DMS79 treated with DMSO at 0.1 percent for 48 hours (cell line): ENCODE measurements at regions not wholly inside any gene's neighbourhood (a gene's known extent, or its start where the extent isn't known, plus 50 kb on each side); places are given as distances from the start of the nearest gene placed in this dataset.
A peak's percentile ranks its signal among the peaks of the same experiment; 100 is the strongest.

ENCODE experiments used
- DNase-seq: peaks from one replicate; lab custom pipeline; 2025; lab: John Stamatoyannopoulos, UW

DNA sequence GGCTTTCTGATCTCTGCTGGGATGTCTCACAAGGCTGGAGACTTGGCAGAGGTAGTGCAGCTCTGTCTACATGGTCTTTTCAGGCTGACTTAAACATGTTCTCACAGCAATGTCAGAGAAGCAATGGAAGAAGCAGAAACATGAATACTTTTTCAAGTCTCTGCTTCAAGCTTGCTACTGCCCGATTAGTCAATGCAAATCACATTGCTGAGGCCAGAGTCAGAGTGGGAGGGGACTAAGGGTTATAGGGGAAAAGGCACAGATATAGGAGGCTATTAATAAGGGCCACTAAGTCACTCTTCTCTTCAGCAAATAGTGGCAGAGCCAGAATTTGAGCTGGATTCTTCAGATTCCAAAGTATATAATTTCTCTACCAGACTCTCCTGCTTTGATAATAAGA lies 390.5 kb downstream of the TMEM135 start:
- DNase-seq: no peak

DNA sequence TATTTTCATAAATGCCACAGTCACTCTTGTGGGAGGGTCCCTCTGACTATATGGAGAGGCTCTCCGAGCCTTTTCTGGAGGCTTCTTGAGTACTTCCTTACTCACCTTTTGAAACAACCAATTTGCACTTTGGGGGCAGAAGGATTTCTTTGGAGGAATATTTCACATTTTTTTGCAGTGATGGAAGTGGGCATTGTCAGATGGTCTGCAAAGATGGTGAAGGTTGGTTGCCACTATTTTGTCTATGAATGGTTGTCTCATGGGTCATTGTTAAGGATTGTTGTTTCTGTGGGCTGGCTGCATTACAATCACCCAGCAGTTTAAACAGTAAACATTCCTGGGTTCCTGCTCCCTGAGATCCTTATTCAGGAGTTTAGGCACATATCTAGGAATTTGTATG lies 388.2 kb downstream of the TMEM135 start:
- no peak for DNase-seq

DNA sequence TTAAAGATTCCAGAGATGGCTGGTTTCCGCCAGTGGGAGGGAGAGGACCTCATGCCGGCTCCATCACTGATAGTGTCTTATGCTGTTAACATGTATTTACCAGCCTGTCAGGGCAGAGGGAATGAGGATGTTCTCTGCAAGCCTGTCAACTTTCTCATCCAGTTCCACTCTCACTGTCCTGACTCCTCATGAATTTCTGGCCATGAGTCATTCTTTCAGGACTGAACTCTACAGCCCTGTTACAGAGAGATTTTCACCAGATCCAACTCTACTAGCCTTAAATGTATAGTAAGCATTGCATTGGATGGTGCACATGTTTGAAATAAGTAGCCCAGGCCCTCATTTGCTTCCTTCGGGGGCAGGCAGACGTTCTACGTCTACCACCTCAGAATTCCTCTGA lies 387.7 kb downstream of the TMEM135 start:
- no peak for DNase-seq

DNA sequence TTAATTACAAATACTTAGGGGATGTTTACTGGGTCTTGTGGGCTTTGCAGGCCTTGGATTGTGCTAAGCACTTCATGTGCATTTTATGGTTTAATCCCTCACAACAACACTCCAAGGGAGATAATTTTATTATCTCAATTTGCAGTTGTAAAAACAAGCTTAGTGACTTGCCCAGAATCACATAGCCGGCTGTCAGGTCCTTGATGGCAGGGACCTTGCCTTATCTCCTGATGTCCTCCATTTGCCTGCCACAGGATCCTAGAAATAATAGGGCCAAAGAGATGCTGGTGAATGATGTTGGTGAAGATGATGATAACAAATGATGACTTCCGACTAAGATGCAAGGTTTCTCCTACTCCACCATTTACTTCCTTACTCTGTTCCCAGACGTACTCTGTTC lies 385.4 kb downstream of the TMEM135 start:
- no peak for DNase-seq

DNA sequence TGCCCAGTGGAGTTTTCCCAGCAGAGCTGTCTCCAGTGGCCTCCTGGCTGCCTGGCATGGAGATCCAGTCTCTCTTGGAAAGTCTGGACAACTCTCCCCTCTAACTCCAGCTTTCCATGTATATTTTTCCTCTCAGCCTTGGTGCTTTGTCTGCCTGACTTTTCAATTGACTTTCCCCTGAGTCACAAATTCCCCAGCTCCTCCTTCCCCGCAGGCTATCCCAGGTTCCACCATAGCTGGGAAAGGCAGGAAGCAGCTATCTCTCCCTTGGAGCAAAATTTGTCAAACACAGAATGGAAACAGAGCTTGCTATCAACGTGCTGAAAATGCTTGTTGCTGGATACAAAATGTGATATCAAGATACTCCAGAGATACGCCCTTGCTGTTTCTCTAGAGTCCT lies 384.8 kb downstream of the TMEM135 start:
- DNase-seq: no peak

DNA sequence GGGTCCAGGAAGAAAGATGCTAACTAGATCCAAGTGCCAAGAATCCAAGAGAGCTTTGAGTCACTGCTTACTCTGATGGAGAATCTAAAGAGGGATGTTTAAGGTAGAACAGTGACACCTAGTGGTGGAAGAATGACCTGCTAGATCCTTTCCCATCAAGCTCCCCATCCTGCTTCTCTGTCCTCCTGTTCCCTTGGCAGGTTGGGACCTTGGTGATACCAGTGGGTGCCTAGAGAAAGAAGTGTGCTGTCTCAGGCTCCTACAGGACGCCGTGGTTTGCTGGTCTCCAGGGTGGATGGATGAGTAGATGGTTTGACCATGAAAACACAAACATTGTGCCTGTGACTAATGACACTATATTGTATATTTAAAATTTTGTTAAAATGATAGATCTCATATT lies 383.7 kb downstream of the TMEM135 start:
- DNase-seq: peak; percentile 66

DNA sequence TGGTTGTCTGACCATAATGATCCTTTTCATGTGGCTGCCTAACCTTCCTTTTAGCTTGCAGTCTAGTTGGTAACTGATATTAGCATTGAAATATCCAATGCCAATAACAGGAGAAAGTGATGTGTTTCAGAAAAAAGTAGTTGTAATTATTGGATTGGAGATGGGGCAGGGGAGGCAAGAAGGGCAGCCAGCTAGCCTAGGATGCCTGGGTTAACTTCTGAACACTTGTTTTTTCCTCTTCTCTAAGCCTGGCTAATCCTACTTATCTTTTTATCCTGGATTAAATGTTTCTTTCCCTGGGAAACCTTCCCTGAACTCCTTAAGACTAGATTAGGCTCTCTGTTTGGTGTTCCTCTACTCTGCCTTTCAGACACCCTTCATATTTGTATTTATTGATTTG lies 380.2 kb downstream of the TMEM135 start:
- no peak for DNase-seq

DNA sequence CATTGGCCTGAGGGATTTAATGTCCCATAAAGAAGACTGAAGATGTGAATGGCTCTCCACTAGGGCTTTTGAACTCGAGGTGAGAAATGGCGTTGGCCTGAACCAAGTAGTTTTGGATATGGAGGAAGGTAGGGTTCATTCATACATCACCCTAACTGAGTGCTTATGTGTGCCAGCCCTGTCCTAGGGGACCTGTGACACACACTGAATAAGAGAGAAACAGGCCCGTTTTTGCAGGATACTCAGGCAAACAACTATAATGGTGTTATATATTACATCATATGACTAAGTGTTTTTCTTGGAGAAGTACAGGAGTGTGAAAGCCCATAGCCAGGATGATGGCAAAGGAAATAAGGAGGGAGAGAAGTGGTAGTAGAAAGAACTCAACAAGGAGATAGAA lies 368.1 kb downstream of the TMEM135 start:
- DNase-seq: no peak

DNA sequence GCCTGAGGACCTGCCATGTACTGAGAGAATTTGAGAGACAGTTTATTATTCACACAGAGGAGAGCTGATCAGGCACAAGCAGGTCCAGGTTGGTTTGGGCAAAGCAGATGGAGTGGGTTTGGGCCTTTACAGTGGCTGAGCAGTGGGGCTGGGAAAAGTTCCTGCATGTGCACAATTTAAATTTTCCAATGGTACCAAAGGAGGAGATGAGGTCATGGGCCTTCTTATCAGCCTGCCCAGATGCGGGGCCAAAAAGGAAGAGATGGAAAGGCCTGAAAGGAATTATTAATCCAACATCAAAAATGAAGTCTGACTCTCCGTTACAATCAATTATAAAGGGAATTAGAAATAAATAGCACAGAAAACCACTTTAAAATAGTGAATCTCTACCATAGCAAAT lies 367.6 kb downstream of the TMEM135 start:
- no peak for DNase-seq

DNA sequence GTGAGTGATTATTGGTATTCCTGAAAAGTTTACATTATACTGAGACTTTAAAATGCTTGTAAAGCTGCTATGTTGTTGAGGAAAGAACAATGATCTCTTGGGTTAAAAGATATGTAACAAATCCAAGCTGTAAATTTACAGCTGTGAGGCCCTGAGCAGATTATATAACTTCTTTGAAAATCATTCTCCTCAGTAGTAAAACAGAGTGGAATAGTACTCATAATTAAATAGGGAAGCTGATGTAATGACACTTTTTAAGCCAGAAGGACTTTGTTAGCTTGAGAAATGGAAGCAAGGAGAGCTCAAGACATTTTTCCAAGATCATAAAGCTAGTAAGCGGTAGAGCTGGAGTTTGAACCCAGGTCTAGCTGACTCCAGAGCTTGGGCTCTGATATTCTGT lies 363.9 kb downstream of the TMEM135 start:
- no peak for DNase-seq

DNA sequence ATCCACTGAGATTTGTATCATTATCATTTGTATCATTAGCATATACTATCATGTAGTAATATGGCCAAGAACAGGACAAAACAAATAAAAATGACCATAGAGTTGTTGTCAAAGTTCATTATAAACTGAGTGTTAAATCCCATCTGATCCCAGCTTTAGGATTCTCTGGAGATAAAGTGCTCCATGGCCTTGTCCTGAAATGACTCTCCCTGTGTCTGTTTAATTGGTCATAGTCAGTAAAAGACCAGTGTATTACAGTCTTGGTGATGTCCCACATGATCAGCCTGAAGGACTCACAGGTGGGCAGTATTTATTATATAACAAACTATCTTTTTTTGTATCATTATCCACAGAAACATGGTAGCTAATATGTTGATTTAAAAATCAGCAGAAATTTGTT lies 361.6 kb downstream of the TMEM135 start:
- DNase-seq: no peak

DNA sequence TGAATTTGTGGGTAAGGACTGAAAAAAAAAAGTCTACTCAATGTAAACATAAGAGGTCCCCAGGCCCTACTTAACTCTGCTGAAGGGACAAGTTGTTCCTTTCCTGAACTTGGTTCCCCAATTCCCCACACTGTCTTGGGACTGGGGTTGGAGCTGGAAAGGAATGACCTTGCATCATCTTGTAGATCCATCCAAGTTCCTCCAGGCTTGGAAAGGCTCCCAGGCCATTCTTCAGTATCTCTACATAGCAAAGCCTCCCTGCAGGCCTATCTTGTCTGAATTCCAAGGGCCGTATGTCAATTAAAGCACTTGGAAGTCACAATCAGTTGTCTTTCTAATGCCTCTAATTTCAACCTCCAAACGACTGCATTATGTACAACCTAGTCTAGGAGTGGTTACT lies 361.2 kb downstream of the TMEM135 start:
- DNase-seq: no peak

DNA sequence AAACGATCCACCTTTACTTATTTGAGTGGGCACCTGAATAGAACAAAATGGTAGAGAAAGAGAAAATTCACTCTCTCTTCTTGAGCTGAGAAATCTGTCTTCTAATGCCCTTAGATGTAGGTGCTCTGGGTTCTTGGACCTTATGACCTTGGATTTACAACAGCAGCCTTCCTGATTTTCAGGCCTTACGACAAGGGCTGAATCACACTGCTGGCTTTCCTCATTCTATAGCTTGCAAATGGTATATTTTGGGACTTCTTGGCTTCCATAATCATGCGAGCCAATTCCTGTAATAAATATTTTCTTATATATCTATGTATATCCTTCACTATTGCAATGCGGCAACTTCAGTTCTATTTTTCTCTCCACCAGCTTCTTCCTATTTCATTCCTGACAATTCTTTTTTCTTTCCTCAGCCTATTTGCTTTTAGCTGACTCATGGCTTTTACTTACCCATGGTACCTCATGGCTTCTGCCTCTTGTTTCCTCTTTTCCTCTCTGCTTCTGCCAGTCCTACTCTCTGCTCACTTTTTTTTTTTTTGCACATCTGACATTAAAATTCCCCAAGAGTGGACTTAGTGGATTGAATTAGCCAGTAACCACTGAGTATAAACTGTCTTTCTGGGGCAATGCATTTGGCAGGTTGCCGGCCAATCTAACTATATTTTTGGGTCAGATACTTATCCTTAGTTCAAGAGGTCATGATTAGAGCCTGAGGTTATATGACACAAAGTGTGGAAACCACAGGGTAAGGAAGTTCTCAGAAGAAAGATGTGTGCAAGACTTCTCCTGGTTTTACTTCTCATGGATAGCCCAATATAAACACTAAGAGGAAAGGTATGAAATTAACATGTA lies 359.5 kb downstream of the TMEM135 start:
- DNase-seq: no peak

DNA sequence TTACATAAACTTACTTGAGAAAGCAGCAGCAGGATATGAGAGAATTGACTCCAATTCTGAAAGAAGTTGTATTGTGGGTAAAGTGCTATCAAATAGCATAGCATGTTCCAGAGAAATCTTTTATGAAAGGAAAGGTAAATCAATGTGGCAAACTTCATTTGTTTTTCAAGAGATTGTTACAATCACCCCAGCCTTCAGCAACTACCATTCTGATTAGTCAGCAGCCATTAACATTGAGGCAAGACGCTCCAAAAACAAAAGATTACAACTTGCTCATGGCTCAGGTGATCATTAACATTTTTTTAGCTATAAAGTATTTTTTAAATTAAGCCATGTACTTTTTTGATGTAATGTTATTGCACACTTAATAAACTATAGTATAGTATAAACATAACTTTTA lies 357.2 kb downstream of the TMEM135 start:
- no peak for DNase-seq

DNA sequence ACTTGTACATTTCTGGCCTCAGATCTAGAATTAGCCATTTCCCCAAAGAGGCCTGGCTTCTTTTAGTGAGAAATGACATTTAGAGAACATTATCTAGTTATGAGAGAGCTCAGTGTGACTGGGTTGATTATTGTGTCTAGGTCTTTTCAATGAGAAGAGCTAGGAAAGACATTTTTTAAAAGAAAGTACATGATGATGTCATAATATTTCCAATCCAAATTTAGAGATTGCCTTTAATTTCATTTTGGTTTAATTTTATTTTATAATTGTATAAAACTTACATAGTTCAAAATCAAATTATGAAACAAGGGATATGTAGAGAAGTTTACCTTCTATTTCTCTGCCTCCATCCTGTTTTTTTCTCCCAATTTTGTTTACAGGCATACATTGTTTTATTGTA lies 354.9 kb downstream of the TMEM135 start:
- DNase-seq: no peak

DNA sequence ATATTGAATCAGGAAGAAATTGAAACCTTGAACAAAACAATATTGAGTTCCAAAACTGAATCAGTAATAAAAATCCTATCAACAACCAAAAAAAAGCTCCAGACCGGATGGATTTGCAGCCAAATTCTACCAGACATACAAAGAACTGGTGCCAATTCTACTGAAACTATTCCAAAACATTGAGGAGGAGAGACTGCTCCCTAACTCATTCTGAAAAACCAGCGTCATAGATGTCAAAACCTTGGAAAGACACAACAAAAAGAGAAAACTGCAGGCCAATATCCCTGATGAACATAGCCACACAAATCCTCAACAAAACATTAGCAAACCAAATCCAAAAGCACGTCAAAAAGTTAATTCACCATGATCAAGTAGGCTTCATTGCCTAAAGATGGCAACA lies 353.8 kb downstream of the TMEM135 start:
- no peak for DNase-seq

DNA sequence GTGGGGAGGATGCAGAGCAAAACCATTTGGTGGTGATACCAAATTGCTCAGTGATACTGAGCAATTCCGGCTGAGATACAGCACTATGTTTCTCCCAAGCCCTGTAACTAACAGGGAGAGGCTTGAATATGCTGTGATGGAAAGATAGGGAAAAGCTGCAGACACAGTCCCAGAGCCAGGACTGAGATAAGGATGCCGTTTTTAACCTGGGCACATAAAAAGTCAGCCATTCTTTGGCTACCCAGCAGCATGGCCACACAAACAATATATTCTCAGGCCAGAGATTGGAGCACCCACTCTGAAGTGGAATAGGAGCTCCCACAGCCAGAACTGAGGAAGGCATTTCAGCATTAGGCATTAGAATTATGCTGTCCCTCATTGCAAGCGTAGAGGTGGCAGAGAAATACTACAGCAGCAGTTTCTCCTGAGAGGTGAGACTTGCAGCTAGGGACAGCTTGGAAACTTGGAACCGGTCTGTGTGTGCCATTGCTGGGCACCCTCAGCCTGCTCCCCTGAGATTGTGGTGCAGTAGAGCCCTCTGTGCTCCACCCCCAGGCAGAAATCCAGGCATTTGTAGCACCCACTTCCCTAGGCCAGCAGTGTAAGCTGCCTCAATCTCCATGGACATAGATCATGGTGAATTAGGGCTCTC lies 346.5 kb downstream of the TMEM135 start:
- no peak for DNase-seq

DNA sequence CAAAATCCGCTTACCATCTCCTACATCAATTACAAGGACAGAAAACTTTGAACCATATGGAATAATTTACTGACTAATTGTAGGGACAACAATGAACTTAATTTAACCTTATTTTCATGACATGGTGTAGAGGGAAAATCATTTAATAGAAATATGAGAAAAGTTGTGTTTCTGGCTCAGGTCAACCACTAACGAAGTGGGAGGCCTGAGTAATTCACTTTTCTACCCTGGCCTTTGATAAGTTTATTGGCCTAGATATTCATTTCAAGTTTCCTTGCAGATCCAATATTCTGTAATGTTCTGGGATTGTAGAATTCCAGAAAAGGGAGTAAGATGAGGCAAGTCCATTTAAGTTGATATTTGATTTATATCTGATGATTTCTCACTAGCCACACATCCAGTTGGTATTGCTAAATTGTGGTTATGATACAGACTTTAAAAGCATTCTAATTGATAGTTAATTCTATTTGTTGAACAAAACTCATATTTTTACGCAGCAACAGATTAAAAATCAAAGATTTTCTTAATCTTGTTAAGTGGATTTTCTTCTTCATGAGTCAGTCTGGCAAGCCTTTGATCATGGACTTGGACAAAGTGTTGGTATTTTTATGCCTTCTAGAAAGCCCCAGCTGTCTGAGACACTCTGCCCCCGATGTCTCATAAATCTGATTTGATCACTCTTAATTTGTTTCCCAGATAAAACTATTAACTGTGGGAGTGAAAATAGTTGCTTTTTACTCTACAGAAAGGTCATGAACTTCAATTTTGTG lies 336.5 kb downstream of the TMEM135 start:
- DNase-seq: no peak
